Activated CD4-positive, alpha-beta T cell treated with anti-CD3 and anti-CD28 coated beads for 4 hours (primary cell): ENCODE measurements at regions not wholly inside any gene's neighbourhood (a gene's known extent, or its start where the extent isn't known, plus 50 kb on each side); places are given as distances from the start of the nearest gene placed in this dataset.
A peak's percentile ranks its signal among the peaks of the same experiment; 100 is the strongest.
"Not testable (repeated sequence)": the region's sequence is repeated elsewhere in the genome, so short reads cannot be mapped to it uniquely, and the experiment has no call there.

Source experiments
- DNase-seq, 2 donors: peaks; one replicate each; pipeline ENCODE4 v3.0.0-alpha.2; 2020

- DNase-seq: no peak
Measured at GRCh38 chr16:75780669-75781068, 54.4 kb upstream of the CPHXL start.

GRCh38 chr16:75781683-75782343, 55.5 kb upstream of the CPHXL start:
- no peak for DNase-seq

GRCh38 chr16:75787440-75787839, 61.1 kb upstream of the CPHXL start:
- DNase-seq: no peak

- DNase-seq: peak in 1 of 2 donors; percentile 3
Measured at GRCh38 chr16:75789237-75789636, 62.9 kb upstream of the CPHXL start.

GRCh38 chr16:75792771-75793492, 66.6 kb upstream of the CPHXL start:
- DNase-seq: no peak

- DNase-seq: no peak
Measured at GRCh38 chr16:75793641-75794040, 67.4 kb upstream of the CPHXL start.

GRCh38 chr16:75794426-75794825, 68.1 kb upstream of the CPHXL start:
- DNase-seq: no peak

- DNase-seq: no peak
Measured at GRCh38 chr16:75798714-75799113, 72.4 kb upstream of the CPHXL start.

- DNase-seq: no peak
Measured at GRCh38 chr16:75801307-75801706, 75.0 kb upstream of the CPHXL start.

GRCh38 chr16:75803753-75804152, 77.5 kb upstream of the CPHXL start:
- no peak for DNase-seq

- no peak for DNase-seq
Measured at GRCh38 chr16:75804368-75804767, 78.1 kb upstream of the CPHXL start.

- no peak for DNase-seq
Measured at GRCh38 chr16:75805946-75806345, 79.7 kb upstream of the CPHXL start.

GRCh38 chr16:75806487-75806886, 80.2 kb upstream of the CPHXL start:
- DNase-seq: no peak

GRCh38 chr16:75810342-75810741, 84.1 kb upstream of the CPHXL start:
- no peak for DNase-seq

GRCh38 chr16:75811020-75811634, 84.8 kb upstream of the CPHXL start:
- DNase-seq: no peak

- DNase-seq: no peak
Measured at GRCh38 chr16:75818491-75818890, 92.2 kb upstream of the CPHXL start.

- DNase-seq: no peak
Measured at GRCh38 chr16:75820672-75821071, 94.4 kb upstream of the CPHXL start.

- DNase-seq: no peak
Measured at GRCh38 chr16:75821117-75821516, 94.8 kb upstream of the CPHXL start.

- not testable (repeated sequence) for DNase-seq
Measured at GRCh38 chr16:75825750-75826149, 99.5 kb upstream of the CPHXL start.

- DNase-seq: not testable (repeated sequence)
Measured at GRCh38 chr16:75827372-75828038, 101.2 kb upstream of the CPHXL start.

GRCh38 chr16:75833385-75833784, 107.1 kb upstream of the CPHXL start:
- not testable (repeated sequence) for DNase-seq

GRCh38 chr16:75836347-75837010, 110.2 kb upstream of the CPHXL start:
- no peak for DNase-seq

- DNase-seq: no peak
Measured at GRCh38 chr16:75837264-75837663, 111.0 kb upstream of the CPHXL start.
